GM13976 (cell line): ENCODE measurements at regions not wholly inside any gene's neighbourhood (a gene's known extent, or its start where the extent isn't known, plus 50 kb on each side); places are given as distances from the start of the nearest gene placed in this dataset.

Experiments
- DNase-seq: peaks from one replicate; pipeline ENCODE4 v3.0.0; 2012; ENCODE audit warnings: low spot score
- in situ Hi-C: fragments of 300-500 bp; cut with MboI; formaldehyde crosslinking; loops from one replicate; pipeline ENCODE4 v1.12.0; 2022; ENCODE audit warnings: low sequenced_read_pairs, mixed read lengths, inconsistent platforms; ENCODE audit not compliant: unreplicated experiment
- TF ChIP-seq, protein P1 (sequence below): IDR thresholded peaks from 2 replicates; pipeline ENCODE4 v1.5.1; 2012; ENCODE audit warnings: borderline replicate concordance, mild to moderate bottlenecking; ENCODE audit not compliant: insufficient read depth; ENCODE audit errors: extremely low read depth, missing control alignments, control extremely low read depth

DNA sequence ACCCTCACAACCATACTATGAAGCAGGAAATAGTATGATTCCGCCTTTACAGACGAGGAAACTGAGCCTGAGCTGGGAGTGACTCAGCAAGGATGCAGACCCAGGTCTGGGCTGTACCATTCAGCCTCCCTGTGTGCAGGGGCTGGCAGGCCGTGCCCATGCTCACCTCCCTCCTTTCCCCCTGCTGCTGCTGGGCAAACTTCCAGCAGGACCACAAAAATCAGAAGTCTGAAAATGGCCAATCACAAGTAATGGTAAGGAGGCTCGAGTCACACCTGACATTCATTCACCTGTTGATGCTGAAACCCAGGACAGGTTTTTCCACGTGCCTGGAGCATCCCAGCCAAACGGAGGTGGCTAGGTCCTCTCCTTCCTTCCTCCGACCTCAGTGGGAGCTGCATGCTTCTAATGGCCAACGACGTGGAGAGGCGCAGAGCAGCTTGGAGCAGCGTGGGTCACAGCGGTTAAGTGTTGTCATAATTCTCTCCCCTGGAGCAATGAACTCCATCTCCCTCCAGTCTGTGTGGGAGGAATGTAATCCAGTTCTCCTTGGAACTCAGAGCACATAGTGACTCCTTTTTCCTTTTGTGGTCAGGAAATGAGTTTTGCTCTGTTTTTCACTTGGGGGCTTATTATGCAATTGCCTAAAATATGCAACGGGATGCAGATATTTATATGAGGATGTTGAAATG lies 371.7 kb downstream of the BCOR start:
- in situ Hi-C loops, result no loop called here
- TF ChIP-seq, protein P1, sequence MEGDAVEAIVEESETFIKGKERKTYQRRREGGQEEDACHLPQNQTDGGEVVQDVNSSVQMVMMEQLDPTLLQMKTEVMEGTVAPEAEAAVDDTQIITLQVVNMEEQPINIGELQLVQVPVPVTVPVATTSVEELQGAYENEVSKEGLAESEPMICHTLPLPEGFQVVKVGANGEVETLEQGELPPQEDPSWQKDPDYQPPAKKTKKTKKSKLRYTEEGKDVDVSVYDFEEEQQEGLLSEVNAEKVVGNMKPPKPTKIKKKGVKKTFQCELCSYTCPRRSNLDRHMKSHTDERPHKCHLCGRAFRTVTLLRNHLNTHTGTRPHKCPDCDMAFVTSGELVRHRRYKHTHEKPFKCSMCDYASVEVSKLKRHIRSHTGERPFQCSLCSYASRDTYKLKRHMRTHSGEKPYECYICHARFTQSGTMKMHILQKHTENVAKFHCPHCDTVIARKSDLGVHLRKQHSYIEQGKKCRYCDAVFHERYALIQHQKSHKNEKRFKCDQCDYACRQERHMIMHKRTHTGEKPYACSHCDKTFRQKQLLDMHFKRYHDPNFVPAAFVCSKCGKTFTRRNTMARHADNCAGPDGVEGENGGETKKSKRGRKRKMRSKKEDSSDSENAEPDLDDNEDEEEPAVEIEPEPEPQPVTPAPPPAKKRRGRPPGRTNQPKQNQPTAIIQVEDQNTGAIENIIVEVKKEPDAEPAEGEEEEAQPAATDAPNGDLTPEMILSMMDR, result no peak
- DNase-seq, result no peak

DNA sequence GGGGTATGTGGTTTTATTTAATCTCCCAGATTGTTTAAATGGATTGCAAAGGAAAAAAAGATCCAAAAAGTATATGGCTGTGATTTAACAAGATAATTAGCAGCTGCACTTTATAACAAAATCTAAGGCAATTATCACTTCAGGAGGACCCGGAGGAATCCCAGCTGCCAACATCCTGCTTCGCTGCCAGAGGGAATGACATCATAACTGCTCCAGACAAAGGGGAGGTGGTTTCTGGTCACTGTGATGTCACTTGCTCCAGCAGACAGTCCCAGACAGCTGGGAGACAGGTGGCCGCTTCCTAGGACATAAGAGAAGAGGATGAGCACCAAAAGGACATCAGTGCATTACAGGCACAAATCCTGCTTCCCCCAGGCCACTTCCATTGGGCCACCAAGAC lies 371.0 kb downstream of the BCOR start:
- no peak for DNase-seq
- in situ Hi-C loops, result no loop called here
- TF ChIP-seq, protein P1, result no peak

DNA sequence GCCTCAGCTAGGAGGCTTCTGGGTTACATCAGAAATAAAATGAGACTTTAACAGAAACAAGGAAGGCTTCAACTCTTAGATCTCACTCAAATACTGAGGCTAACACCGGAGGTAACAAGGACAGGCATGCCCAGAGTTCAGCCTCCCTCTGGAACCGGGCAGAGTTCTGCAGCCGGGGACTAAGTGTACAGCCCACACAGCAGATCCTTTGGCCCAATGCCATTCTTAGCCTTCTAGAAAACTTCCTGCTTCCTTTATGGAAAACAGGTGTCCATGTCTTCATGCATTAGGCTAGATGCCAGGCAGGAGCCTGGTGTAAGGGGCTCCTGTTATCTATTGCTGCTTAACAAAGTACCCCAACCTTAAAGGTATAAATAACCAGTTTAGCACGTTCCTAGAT lies 369.7 kb downstream of the BCOR start:
- TF ChIP-seq, protein P1, result no peak
- in situ Hi-C loops, result no loop called here
- no peak for DNase-seq

DNA sequence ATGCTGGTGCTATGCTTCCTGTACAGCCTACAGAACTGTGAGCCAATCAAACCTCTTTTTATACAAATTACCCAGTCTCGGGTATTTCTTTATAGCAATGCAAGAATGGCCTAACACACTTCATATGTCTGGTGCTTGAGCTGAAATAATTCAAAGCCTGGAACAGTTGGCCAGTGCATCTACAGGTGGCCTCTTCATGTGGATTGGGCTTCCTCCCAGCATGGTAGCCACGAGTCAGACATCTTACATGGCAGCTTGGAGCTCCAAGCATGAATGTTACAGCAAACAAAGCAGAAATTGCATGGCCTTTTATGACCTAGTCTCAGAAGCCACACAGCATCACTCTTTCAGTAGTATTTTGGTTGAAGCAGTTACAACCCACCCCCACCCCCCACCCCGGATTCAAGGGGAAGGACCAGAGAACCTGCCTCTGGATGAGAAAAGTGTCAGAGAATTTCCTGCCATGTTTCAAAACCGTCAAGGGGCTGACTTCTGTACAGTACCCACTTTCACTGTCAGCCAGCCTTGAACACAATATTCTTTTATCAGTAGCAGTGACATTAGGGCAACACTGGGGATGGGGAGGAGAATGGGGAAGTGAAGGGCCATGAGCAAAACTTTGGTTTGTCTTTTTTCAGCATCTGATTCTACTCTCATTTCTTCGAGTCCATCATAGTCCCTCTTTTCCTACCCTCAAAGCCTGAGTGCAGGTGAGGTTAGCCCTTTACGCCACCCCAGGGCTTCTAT lies 368.7 kb downstream of the BCOR start:
- TF ChIP-seq, protein P1, result no peak
- in situ Hi-C loops, result no loop called here
- no peak for DNase-seq

DNA sequence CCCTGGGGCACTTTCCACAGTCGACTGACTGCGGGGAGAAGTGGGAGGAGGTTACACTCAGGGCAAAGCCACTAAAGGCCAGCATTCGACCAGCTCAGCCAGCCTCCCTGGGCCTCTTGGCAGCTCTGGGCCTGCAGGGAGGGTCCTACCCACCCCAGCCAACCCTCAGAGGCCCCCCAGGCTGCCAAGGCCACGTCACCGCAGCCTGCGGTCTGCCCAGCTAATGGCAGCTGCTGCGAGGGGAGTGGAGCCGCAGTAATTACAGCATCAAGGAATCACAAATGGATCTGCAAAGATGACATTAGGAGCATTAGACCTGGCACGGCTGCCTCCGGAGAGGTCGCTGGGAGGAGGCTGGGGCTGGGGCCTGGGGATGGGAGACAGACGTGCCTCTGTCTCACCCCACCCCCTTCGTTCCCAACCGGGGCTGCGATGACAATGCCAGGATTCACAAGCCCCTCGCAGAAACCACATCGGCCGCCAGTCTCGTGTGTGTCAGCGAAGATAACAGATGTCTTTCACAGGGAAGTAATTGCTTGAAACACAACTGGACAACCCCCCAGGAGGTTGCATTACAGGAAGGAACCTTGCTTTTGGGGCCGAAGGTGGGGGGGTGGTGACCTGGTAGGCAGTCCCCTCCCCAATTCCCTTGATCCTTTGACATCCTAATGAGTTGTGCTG lies 367.6 kb downstream of the BCOR start:
- TF ChIP-seq, protein P1, result no peak
- in situ Hi-C loops, result no loop called here
- no peak for DNase-seq

DNA sequence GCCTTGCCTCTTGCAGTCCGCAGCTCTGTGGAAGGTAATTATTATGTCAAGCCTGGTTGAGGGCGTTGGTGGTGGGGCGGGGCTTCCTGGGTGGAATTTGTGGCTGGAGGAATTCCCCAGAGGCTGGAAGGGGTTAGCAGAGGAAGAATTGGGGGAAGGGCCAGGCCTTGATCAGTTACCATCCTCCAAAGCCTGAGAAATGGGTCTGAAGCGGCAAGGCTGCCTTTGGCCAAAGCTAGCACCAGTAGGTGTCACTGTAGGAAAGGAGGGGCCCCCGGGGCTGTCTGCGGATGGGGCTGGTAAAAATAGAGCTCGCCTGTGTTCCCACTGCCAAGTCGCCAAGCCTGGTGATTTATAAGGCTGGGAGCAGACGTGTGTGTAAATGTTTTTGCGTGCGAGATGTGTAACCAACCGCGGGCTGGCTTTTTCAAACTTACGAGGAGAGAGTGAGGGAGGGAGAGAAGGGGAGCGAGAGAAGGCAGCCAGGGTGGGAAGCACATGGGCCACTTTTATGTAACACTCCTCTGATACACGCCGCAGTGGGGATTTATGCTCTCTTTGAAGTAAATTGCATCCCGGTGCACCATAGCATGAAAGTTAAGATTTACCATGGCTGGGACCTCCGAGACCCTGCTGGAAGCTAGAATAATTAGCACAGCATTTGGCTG lies 367.0 kb downstream of the BCOR start:
- TF ChIP-seq, protein P1, result peak; percentile 24
- in situ Hi-C loops, result no loop called here
- peak; percentile 75 for DNase-seq
